NCI-H446 (cell line): ENCODE measurements at regions not wholly inside any gene's neighbourhood (a gene's known extent, or its start where the extent isn't known, plus 50 kb on each side); places are given as distances from the start of the nearest gene placed in this dataset.

Experiments used
- DNase-seq, 2 experiments: peaks; one replicate each; lab custom pipeline; 2025; lab: John Stamatoyannopoulos, UW

DNA sequence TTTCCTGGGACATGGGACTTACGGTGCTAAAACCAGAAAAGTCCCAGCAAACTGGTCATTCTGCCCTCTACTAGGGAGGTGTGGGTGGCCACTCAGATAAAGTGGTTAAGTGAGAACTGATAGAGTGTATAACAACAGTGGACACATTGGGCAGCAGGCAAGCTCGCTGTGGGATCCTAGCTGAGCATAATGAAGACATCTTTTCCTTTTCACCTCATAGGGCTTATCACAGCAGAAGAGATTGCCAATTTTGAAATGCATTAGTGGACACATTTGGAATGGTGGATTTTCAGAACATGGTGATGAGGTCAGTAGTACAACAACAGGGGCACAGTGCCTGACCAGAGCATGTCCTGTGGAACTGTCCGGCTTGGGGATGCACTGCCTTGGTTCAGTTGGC, 477.1 kb upstream of the KIF2A start:
- DNase-seq, result no peak

DNA sequence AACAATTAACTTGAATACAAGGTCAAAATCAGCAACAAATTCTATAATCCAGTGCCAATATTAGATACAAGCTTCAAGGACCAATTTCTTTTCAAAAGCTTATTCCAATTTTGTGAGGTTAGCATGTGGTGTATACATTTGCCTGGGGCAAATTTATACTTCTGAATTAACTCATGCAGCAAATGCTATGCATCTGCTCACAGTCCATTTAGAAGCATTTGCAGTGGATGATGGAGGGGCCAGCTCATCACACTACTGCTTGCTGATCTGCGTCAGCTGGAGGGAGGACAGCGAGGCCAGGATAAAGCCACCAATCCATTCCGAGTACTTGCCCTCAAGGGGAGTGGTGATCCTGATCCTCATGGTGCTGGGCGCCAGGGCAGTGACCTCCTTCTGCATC, 474.3 kb upstream of the KIF2A start:
- DNase-seq, result no peak

- no peak for DNase-seq
Measured at GRCh38 chr5:61837788-61838187, 468.2 kb upstream of the KIF2A start.

DNA sequence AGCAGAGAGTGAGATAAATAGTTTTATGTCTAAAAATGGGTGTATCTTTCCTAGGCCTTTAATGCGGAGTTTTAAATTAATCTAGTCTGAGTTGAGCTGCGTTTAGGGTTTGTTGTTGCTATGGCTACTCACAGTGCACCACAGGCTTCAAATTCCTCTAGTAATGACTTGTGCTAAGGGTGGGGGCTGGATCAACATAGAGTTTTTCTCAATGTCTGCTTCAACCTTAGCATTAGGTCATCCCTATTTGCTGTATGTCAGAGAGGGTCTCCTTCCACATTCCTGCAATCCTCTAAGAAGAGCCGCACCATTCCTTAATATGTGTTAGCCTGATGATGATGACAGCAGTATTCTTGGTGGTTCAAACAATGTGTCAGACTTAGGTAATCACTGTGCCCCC, 465.6 kb upstream of the KIF2A start:
- no peak for DNase-seq

- no peak for DNase-seq
Measured at GRCh38 chr5:61842840-61843239, 463.2 kb upstream of the KIF2A start.

- DNase-seq, result no peak
Measured at GRCh38 chr5:61850696-61851095, 455.3 kb upstream of the KIF2A start.

DNA sequence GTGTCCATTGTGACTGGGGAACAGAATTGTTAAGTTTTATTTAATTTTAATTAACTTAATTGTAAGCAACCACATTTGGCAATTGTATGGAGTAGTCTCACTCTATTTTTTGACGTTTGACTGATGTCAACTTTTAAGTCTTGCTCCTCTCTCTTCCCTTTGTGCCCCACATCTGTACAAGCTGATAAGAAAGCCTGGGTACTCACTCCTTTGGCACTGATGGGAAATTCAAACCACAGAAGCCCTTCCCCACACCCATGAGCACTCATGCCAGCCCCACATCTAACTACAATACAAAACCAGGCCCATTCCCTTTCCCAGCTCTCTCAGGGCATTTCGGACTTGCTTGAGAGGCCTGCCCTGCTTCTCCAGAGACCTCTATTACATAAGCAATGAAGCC, 451.5 kb upstream of the KIF2A start:
- DNase-seq, result no peak

- no peak for DNase-seq
Measured at GRCh38 chr5:61860978-61861377, 445.0 kb upstream of the KIF2A start.

DNA sequence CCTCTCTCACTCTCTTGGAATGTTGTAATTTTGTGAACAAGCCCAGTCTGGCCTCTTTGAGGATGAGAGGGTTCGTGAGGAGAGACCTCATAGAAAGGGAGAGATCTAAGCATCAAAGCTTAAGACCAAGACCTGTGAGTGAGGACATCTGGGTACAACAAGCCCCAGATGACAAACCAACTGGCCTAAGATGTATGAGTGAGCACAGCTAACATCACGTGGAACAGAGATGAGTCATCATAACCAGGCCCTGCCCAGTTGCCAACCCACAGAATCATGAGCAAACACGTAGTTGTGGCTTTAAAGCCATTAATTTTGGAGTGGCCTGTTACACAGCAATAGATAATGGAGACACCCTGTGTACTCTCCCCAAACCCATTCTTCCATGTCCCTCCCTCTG, 439.1 kb upstream of the KIF2A start:
- no peak for DNase-seq

DNA sequence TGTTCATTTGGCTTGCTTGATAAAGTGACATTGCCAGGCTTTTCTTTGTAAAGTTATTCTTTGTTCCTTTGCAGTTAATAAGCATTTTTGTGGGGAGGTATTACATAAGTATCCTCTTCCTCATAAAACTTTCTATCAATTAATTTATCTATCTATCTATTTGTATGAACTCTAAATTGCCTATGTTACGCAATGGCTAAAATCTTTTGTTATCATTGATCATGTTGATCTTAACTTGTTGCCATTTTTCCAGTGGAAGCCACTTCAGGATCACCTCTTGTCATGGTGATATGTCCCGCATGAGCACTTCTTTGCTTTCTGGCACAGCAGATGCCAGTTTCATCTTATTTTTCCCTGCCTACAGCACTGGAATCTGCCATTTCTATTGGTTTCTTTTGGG, 436.7 kb upstream of the KIF2A start:
- DNase-seq, result no peak

GRCh38 chr5:61878471-61878870, 427.5 kb upstream of the KIF2A start:
- no peak for DNase-seq

DNA sequence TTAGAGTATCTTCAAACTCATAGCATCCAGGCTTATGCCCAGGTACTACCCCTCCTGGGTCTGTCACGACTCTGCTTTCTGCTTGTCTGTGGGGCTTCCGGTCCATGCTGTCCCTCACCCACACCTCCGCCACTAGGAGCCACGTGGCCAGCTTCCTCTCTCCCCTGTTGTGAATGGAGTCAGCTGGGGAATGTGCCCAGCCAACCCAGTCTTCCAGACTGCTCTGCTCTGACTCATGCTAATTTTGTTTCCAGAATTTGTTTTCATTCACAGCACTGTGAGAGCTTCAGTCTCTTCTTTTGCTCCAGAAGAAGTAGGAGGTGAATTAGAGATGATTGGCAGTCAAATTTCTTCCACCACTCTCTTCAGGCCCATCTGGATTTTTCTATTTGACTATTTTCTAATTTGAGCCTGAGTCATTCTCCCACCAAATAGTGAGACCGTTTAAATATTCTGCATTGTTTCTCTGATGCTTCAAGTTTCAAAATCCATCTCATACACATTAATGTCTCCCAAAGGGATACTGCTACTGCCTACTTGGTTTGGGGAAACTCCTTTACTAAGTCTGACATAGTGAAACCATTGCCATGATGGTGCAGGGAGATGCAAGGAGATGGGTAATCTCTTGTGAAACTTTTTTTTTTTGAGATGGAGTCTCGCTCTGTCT, 424.1 kb upstream of the KIF2A start:
- DNase-seq, result no peak

GRCh38 chr5:61882901-61883500, 423.0 kb upstream of the KIF2A start:
- no peak for DNase-seq

GRCh38 chr5:61884252-61884855, 421.7 kb upstream of the KIF2A start:
- no peak for DNase-seq

DNA sequence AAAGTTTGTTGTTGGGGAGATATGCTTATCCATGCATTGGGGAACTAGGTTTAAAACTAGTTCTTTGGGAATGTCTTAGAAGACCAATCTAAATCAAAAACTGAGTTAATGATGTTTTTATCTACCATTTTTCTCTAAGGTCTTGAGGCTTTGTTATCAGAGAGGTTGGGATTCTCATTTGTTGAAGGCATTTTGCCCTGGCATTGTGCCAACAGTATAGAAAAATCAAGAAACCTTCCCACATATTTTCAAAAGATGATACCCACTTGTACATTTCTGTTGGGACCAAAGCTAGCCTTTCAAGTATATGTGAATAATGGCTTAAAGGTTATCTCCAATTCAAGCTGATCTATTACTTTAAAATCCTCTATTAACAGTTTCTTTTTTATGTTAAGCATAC, 419.8 kb upstream of the KIF2A start:
- no peak for DNase-seq

- no peak for DNase-seq
Measured at GRCh38 chr5:61887271-61887670, 418.7 kb upstream of the KIF2A start.

GRCh38 chr5:61894046-61894445, 412.0 kb upstream of the KIF2A start:
- DNase-seq, result no peak

DNA sequence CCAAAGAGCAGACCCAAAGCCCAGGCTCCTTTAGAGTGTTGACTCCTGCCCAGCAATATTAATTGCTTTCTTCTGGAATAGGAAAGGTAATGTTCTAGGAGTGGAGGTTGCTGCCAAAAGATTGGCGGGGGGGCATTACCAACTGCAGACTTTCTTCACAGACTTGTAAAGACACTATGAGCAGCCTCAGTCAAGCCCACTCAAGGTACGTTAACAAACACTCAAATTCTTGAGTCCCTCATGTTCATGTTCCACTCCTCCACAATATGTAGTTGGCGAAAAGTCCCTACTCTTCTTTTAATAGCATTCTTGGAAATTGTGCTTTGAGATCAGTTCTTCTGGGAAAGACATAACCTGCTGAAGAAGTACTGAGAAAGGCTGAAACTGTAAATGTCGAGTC, 409.2 kb upstream of the KIF2A start:
- DNase-seq, result no peak

DNA sequence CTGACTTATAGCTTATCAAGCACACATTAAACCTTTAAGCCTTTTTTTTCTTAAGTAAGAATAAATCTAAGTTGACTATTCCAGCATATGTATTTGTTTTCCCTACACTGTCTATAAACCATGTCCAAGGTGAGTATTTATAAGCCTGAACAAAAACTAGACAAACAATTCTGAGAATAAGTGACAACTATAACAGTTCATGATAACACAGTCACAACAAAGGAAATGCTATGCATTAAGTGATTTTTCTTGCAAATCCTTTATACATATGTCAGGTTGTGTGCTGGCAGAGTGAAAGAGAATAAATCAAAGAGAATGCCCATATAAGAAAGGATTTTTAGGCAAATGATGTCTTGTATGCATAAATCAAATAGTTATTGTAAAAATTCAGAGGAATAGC, 408.8 kb upstream of the KIF2A start:
- no peak for DNase-seq

DNA sequence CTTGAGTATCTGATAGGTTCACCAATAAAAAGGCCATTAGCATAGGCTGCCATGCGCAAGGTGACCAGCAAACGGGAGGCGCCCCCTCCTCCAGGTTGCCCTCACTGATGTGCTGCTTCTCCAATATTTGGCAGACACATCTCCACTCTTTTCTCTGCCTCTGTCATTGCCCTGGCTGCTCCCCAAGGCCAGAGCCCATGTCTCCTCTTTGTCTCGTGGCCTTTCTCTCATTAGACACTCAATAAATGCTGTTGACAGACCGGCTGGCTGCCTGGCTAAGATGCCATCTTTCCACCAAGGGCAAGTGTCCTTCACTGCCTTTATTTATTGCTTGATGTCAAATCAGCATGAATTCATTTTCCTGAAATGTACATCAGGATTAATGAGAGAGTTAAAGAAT, 404.0 kb upstream of the KIF2A start:
- no peak for DNase-seq

DNA sequence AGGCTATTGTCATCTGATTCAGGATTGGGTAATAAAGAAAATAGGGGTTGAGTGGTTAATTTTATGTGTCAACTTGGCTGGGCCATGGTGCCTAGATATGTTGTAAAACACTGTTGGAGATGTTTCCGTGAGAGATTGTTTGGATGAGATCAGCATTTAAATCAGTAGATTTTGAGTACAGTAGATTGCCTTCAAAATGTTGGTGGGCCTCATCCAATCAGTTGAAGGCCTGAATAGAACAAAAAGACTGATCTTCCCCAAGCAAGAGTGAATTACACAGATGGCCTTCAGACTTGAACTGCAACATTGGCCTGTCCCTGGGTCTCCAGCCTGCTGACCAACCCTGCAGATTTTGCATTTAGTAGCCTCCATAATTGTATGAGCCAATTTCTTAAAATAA, 401.3 kb upstream of the KIF2A start:
- no peak for DNase-seq

DNA sequence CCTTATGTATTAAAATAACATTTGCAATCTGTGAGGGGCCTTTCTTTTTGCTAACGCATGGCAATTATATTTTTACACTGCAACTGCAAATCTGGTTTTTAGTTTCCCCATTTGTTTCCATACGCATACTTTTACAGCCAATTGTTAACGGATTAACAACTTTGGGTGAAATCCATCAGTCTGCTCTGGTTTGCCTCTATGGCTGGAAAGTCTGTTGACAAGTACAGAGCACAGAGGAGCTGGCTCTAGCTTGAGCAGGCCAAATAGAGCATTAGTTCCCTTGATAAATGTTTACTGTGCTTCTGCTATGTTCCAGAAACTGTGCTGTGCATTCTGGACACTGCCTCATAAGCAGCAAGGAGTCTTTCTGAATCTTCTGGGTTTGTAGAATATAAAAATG, 400.4 kb upstream of the KIF2A start:
- no peak for DNase-seq

GRCh38 chr5:61906820-61907219, 399.2 kb upstream of the KIF2A start:
- no peak for DNase-seq

DNA sequence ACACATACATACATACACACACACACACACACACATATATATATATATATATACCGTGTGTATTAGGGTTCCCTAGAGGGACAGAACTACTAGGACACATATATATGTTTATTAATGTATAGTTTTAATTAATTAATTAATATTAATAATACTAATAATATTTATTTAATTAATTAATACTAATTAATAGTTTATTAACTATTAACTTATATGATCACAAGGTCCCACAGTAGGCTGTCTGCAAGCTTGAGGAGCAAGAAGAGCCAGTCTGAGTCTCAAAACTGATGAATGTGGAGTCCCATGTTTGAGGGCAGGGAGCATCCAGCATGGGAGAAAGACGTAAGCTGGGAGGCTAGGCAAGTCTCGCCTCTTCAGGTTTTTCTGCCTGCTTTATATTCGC, 398.0 kb upstream of the KIF2A start:
- no peak for DNase-seq
